Gastrocnemius medialis (tissue), 4 donors: ENCODE measurements at regions not wholly inside any gene's neighbourhood (a gene's known extent, or its start where the extent isn't known, plus 50 kb on each side); places are given as distances from the start of the nearest gene placed in this dataset.

Experiments
- ATAC-seq, 2 donors: fragments of 150-250 bp; one replicate each; pipeline ENCODE4 v1.9.1; 2016
- DNase-seq, 2 donors: peaks; one replicate each; pipeline ENCODE4 v3.0.0-alpha.2; 2019
- H3K27ac ChIP-seq, 4 donors: fragments of 200-600 bp; sonication (generic); 1 replicate in 1 of 4; 2 replicates in 3 of 4; pipeline ENCODE4 v1.5.1; 2016 to 2018; ENCODE audit warnings: mild to moderate bottlenecking in 2 of 4, moderate library complexity in 1 of 4
- H3K27me3 ChIP-seq, 3 donors: fragments of 200-600 bp; sonication (generic) in 2 of 3; 1 replicate in 1 of 3; 2 replicates in 2 of 3; pipeline versions ENCODE4 v1.5.1 to v1.6.0; 2016 to 2019; ENCODE audit warnings: mild to moderate bottlenecking in 1 of 3, moderate library complexity in 1 of 3
- H3K36me3 ChIP-seq, 2 donors: fragments of 200-600 bp; sonication (generic) in 1 of 2; one replicate each; pipeline ENCODE4 v1.5.1; 2017 to 2018
- H3K4me1 ChIP-seq, 2 donors: fragments of 200-600 bp; sonication (generic) in 1 of 2; one replicate each; pipeline ENCODE4 v1.5.1; 2016 to 2017; ENCODE audit warnings: mild to moderate bottlenecking in 2 of 2
- H3K4me3 ChIP-seq, 4 donors: fragments of 200-600 bp; sonication (generic) in 3 of 4; 1 replicate in 1 of 4; 2 replicates in 3 of 4; pipeline ENCODE4 v1.5.1; 2016 to 2019; ENCODE audit warnings: mild to moderate bottlenecking in 2 of 4
- H3K9me3 ChIP-seq, 3 donors: fragments of 200-600 bp; sonication (generic) in 2 of 3; 1 replicate in 1 of 3; 2 replicates in 2 of 3; pipeline ENCODE4 v1.5.1; 2016 to 2019
- POLR2A ChIP-seq, 2 donors: fragments of 450-650 bp; IDR thresholded peaks; one replicate each; pipeline ENCODE4 v1.6.1; 2017; ENCODE audit warnings: antibody characterized with exemption in 2 of 2, mild to moderate bottlenecking in 2 of 2, moderate library complexity in 2 of 2
- in situ Hi-C, 4 donors: fragments of 200-750 bp; cut with MboI; loops; one replicate each; pipeline versions ENCODE4 v1.15.0 to v1.8.0; 2017; ENCODE audit warnings: low sequenced_read_pairs in 4 of 4
- intact Hi-C: fragments of 100-400 bp; cut with DNase I; formaldehyde crosslinking; loops from one replicate; pipeline ENCODE4 v1.15.1; 2023; ENCODE audit warnings: low total_unique reads
- TF ChIP-seq, protein P1 (sequence below), 5 experiments: fragments of 450-650 bp in 3 of 5; fragments of 200-600 bp in 2 of 5; sonication (generic) in 2 of 5; IDR thresholded peaks in 4 of 5; conservative IDR thresholded peaks in 1 of 5; 1 replicate in 4 of 5; 2 replicates in 1 of 5; pipeline ENCODE4 v1.5.1; 2016 to 2019; ENCODE audit warnings: antibody characterized with exemption in 5 of 5, mild to moderate bottlenecking in 3 of 5, moderate library complexity in 3 of 5

DNA sequence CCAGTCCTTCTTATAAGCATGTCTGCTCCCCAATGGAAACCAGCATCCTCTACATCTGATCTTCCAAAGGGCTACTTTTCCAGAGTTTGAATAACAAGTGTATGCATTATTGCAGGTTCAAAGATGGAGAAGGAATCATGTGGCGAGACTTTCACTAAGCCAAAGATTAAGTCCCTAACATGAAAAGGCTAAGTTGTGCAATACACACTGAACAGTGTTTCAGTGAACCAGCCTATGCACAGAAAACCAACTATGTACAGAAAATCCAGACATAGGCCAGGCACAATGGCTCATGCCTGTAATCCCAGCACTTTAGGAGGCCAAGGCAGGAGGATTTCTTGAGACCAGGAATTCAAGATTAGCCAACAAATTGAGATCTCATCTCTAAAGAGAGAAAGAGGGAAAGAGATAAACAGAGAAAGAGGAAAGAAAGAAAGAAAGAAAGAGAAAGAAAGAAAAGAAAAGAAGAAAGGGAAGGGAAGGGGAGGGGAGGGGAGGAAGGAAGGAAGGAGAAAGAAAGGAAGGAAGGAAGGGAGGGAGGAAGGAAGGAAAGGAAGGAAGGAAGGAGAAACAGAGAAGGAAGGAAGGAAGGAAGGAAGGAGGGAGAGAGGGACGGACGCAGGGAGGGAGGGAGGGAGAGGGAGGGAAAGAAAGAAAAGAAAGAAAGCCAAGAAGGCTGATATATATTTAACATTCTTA is 181.7 kb downstream of the LTN1 start:
- DNase-seq (no peak), ATAC-seq (no peak)
- no peaks in the 10 kb centered on the region for H3K36me3 ChIP-seq
- in situ Hi-C loops (no loop called here), intact Hi-C loops (no loop called here)
- H3K27ac ChIP-seq: no peak overlapping the region
- no peak overlapping the region for H3K4me3 ChIP-seq
- H3K27me3 ChIP-seq: no peaks in the 10 kb centered on the region
- no peaks in the 10 kb centered on the region for H3K4me1 ChIP-seq
- H3K9me3 ChIP-seq: no peaks in the 10 kb centered on the region
- TF ChIP-seq, protein P1, sequence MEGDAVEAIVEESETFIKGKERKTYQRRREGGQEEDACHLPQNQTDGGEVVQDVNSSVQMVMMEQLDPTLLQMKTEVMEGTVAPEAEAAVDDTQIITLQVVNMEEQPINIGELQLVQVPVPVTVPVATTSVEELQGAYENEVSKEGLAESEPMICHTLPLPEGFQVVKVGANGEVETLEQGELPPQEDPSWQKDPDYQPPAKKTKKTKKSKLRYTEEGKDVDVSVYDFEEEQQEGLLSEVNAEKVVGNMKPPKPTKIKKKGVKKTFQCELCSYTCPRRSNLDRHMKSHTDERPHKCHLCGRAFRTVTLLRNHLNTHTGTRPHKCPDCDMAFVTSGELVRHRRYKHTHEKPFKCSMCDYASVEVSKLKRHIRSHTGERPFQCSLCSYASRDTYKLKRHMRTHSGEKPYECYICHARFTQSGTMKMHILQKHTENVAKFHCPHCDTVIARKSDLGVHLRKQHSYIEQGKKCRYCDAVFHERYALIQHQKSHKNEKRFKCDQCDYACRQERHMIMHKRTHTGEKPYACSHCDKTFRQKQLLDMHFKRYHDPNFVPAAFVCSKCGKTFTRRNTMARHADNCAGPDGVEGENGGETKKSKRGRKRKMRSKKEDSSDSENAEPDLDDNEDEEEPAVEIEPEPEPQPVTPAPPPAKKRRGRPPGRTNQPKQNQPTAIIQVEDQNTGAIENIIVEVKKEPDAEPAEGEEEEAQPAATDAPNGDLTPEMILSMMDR (IDR thresholded peaks at IDR 0.05 in 4 of 5, conservative IDR thresholded peaks at IDR 0.05 in 1 of 5): no peak
- no peak for TF ChIP-seq POLR2A (IDR thresholded peaks at IDR 0.05)

DNA sequence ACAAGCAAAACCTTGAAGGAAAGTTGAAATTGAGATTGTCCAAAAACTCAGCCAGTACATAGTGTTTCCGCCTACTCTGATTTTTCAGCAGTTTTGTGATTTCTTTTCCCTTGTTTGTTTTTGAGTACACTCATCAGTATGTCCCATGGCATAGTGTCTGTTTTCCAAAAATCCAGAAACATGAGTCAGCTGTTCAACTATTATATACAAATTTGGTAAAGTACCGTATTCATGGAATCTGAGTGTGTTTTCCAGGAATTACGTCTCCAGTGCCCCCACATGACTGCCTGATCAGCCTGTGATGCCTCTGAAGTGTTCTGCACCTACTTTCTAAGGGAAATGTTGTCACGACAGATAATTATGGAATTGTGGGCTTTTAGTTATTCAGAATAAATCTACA is 186.8 kb downstream of the LTN1 start:
- TF ChIP-seq, protein P1 (IDR thresholded peaks at IDR 0.05 in 4 of 5, conservative IDR thresholded peaks at IDR 0.05 in 1 of 5): no peak
- no peak for TF ChIP-seq POLR2A (IDR thresholded peaks at IDR 0.05)
- Histone ChIP-seq H3K9me3 (no peaks in the 10 kb centered on the region), H3K27ac (no peak overlapping the region), H3K4me3 (no peak overlapping the region), H3K27me3 (no peaks in the 10 kb centered on the region), H3K4me1 (no peaks in the 10 kb centered on the region), H3K36me3 (no peaks in the 10 kb centered on the region)
- ATAC-seq: peak in 1 of 2 donors; percentile 42
- in situ Hi-C loops: no loop called here
- intact Hi-C loops: no loop called here
- DNase-seq: no peak

DNA sequence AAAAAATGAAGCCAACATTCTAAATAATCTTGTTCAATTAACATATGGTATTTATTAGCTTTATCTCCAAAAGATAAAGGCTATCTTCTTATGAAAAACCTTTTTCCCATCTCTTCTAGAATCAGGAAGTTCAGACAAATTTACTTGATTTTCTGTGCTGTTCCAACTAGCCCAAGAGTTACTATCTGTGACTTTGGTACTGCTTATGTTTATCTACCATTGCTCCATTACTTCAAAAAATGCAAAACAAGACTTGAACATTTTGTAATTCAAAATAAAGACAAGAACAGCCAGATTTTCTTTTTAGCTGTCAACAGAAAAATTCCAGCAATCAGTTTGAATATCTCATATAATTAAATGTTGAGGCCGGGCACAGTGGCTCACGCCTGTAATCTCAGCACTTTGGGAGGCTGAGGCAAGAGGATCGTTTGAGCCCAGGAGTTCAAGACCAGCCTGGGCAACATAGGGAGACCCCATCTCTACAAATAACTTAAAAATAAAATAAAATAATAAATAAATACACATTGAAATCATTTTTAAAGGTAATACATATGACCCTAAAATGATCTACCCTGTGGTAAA is 188.5 kb downstream of the LTN1 start:
- intact Hi-C loops: no loop called here
- peaks cover 0 to 4% of the 10 kb centered on the region in 2 donors for H3K4me1 ChIP-seq
- H3K36me3 ChIP-seq: no peaks in the 10 kb centered on the region
- no peak overlapping the region for H3K4me3 ChIP-seq
- no peaks in the 10 kb centered on the region for H3K9me3 ChIP-seq
- TF ChIP-seq POLR2A (IDR thresholded peaks at IDR 0.05): no peak
- TF ChIP-seq, protein P1 (IDR thresholded peaks at IDR 0.05 in 4 of 5, conservative IDR thresholded peaks at IDR 0.05 in 1 of 5): no peak
- ATAC-seq: no peak
- no peaks in the 10 kb centered on the region for H3K27me3 ChIP-seq
- in situ Hi-C loops: no loop called here
- no peak for DNase-seq
- no peak overlapping the region for H3K27ac ChIP-seq

DNA sequence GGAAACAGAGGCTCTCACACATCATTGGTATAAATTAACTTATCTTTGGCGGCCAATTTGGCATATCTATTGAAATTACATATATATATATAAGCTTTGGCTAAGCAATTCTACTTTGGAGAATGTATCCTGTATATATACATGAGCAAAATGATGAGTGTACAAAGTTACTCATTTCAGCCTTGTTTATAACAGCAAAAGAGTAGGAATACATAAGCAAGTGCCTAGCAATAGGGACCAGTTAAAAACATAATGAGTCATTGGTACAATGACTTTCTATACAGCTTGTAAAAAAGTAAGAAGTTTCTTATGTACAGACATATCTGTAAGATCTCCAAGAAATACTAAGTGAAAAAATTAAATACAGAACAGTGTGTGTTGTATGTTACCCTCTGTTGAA is 190.8 kb downstream of the LTN1 start:
- TF ChIP-seq, protein P1 (IDR thresholded peaks at IDR 0.05 in 4 of 5, conservative IDR thresholded peaks at IDR 0.05 in 1 of 5): no peak
- TF ChIP-seq POLR2A (IDR thresholded peaks at IDR 0.05): no peak
- Histone ChIP-seq H3K27me3 (no peaks in the 10 kb centered on the region), H3K36me3 (no peaks in the 10 kb centered on the region), H3K9me3 (no peaks in the 10 kb centered on the region), H3K4me3 (no peak overlapping the region), H3K27ac (no peak overlapping the region), H3K4me1 (peaks cover 4 to 14% of the 10 kb centered on the region in 2 donors)
- ATAC-seq (no peak), DNase-seq (no peak)
- in situ Hi-C loops (no loop called here), intact Hi-C loops (no loop called here)
